Epithelial cell of esophagus (primary cell): ENCODE measurements at regions not wholly inside any gene's neighbourhood (a gene's known extent, or its start where the extent isn't known, plus 50 kb on each side); places are given as distances from the start of the nearest gene placed in this dataset.

ENCODE experiments used
- DNase-seq: peaks from one replicate; pipeline ENCODE4 v3.0.0; 2010; ENCODE audit warnings: low read depth
- H3K4me3 ChIP-seq: 2 replicates; pipeline ENCODE4 v1.5.1; 2011; ENCODE audit warnings: mild to moderate bottlenecking, low read length, control low read depth
- TF ChIP-seq, protein P1 (sequence below): IDR thresholded peaks from 2 replicates; pipeline ENCODE4 v1.5.1; 2011; ENCODE audit warnings: low read depth, mild to moderate bottlenecking, low read length, control low read depth, inconsistent platforms; ENCODE audit not compliant: insufficient read depth; ENCODE audit errors: missing control alignments

DNA sequence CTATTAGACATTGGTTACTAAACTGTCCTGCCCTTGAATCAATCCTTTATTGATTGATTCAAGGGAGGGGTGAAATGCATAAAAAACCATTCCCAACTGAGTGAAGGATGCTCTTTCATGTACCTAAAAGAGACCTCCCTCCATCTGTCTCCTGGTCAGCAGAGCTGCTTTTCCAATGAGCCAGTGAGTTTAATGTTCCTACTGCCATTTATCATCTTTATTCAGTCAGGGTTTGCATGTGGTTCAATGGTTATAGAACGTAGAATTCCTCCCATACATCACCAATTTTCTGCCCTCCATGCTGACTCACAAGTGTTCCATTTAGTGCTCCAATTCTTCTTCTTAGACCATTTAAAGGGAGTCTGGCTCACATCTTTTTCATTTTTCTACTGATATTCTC lies 199.1 kb upstream of the PCSK5 start:
- TF ChIP-seq, protein P1, sequence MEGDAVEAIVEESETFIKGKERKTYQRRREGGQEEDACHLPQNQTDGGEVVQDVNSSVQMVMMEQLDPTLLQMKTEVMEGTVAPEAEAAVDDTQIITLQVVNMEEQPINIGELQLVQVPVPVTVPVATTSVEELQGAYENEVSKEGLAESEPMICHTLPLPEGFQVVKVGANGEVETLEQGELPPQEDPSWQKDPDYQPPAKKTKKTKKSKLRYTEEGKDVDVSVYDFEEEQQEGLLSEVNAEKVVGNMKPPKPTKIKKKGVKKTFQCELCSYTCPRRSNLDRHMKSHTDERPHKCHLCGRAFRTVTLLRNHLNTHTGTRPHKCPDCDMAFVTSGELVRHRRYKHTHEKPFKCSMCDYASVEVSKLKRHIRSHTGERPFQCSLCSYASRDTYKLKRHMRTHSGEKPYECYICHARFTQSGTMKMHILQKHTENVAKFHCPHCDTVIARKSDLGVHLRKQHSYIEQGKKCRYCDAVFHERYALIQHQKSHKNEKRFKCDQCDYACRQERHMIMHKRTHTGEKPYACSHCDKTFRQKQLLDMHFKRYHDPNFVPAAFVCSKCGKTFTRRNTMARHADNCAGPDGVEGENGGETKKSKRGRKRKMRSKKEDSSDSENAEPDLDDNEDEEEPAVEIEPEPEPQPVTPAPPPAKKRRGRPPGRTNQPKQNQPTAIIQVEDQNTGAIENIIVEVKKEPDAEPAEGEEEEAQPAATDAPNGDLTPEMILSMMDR: no peak
- DNase-seq: no peak
- H3K4me3 ChIP-seq: no peak overlapping the region

DNA sequence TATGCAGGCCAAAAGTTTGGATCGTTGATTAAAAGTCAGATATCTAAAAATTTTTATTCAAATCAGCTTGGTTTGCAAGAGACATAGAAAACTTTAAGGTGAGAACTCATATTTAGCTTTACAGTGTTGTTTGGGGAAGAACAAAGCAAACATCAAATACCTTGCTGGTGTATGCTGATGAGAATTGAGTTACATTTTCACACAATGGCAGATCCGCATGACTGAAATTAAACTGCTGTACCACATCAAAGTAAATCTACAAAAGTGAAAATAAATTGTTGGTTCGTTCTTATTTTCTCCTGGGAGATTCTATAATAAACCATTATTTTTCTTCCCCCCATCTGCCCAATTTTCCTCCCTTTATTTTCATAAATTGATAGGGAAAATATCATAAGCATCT lies 198.2 kb upstream of the PCSK5 start:
- no peak overlapping the region for H3K4me3 ChIP-seq
- DNase-seq: no peak
- TF ChIP-seq, protein P1: no peak

DNA sequence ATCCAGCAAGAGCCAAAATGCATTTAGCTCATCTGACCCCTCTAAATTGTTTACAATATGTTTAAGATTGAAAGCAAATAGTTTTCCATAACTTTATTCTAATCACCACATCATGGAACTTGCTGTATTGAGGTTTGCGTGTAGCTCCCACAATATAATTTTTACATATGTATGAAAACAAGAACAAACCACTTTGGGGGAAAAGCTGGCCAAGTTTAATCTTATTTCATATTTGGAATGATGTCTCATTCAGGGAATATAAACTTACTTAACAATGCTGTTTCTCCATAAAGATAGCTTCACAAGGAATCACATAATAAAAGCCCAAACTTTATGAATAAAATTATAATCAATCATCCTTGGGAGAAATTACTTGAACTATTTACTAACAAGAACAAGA lies 194.6 kb upstream of the PCSK5 start:
- no peak overlapping the region for H3K4me3 ChIP-seq
- TF ChIP-seq, protein P1: no peak
- DNase-seq: no peak

DNA sequence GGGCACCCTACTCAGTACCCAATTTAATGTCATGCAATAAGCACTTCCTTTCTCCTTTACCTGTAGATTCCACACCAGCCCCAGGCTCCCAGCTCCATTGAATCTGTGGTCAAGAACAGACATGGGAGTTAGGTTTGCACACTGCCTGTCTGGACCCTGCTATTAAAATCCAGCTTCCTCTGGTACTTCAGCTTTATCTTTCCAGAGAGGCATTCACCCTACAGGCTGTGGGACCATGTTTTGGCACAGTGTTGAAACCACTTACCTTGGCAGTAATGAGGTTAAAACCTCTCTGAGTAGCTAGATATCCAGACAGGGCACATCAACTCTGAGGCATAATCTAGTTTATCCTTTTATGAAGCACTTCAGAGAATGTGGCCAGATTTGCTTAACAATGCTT lies 191.5 kb upstream of the PCSK5 start:
- TF ChIP-seq, protein P1: no peak
- no peak overlapping the region for H3K4me3 ChIP-seq
- DNase-seq: no peak

DNA sequence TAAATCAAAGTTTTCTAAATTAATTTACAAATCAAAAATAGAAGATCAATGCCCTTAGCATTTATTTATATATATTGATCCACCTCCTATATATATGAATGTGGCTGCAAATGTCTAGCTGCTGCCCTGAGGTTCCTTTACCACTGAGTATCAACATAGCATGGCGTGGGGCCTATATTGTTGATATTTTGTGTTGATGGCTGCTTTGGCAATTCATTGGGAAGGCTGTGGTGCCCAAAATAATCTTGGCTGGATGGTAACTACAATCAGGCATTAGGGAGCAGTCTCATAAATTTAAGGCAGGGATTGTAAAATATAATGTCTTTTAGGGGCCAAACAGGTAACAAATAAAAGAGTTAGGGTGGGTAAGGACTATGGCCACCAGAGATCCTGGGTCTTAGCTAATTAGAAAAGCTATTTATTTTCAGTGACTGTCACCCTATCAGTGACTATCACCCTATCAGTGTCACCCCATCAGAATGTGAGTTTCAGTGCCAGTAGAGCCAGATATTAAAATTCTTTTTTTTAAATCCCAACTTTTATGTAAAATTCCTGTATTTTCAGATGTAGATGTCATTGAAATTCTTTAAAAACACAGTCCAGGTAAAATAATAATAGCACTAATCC lies 190.7 kb upstream of the PCSK5 start:
- no peak for DNase-seq
- H3K4me3 ChIP-seq: no peak overlapping the region
- TF ChIP-seq, protein P1: no peak

DNA sequence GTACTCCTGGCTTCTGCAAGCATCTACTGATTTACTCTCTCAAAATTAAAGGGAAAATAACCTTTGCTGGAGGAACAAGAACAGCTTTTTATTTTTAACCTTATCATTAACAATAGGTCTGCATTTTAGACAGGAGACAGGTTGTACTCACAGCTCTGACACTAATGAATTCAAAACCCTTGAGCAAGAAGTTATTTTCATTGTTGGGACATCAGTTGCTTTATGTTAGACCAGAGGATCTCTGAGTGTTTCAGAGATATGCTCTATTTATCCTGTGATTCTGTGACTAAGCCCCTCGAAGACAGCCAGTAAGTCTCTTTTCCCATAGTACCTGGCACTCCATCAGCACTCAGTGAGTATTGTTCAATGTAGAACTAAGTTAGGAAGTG lies 190.2 kb upstream of the PCSK5 start:
- H3K4me3 ChIP-seq: no peak overlapping the region
- DNase-seq: no peak
- TF ChIP-seq, protein P1: no peak

DNA sequence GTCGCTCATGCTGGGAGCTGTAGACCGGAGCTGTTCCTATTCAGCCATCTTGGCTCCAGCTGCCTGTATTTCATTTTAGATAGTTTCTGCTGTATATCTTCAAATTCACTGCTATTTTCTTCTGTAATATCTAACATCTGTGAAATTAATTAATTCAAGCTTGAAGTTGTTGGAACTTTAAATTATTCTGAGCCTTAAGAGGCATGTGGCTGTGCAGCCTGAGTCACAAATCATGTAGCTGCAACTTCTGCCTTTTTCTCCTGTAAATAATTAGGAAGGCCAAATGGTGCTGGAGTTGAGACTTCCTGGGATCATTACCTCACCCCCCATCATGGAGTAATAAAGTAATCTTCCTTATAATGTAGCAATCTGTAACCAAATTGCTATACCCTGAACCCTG lies 183.3 kb upstream of the PCSK5 start:
- TF ChIP-seq, protein P1: no peak
- no peak overlapping the region for H3K4me3 ChIP-seq
- no peak for DNase-seq
